CD14-positive monocyte (primary cell): ENCODE measurements at regions not wholly inside any gene's neighbourhood (a gene's known extent, or its start where the extent isn't known, plus 50 kb on each side); places are given as distances from the start of the nearest gene placed in this dataset.

ENCODE experiments used
- DNase-seq, 3 donors: peaks; one replicate each; pipeline ENCODE4 v3.0.0-alpha.2; 2011 to 2022
- H2AFZ ChIP-seq: 2 replicates; pipeline ENCODE4 v1.6.0; 2012; ENCODE audit warnings: mild to moderate bottlenecking, low read depth, low read length, inconsistent platforms; ENCODE audit not compliant: insufficient read depth, poor library complexity, severe bottlenecking
- H3K27ac ChIP-seq, 2 donors: 1 replicate in 1 of 2; 2 replicates in 1 of 2; pipeline ENCODE4 v1.5.1; 2012 to 2013; ENCODE audit warnings: low read length in 2 of 2, control low read depth in 1 of 2, inconsistent platforms in 1 of 2, low read depth in 1 of 2, mild to moderate bottlenecking in 1 of 2
- H3K27me3 ChIP-seq, 2 donors: one replicate each; pipeline versions ENCODE4 v1.6.0 to v1.6.1; 2011 to 2013; ENCODE audit warnings: low read length in 2 of 2; ENCODE audit not compliant: control insufficient read depth in 2 of 2, insufficient read depth in 2 of 2
- H3K36me3 ChIP-seq, 2 donors: replicated peaks in 1 of 2; 1 replicate in 1 of 2; 2 replicates in 1 of 2; pipeline versions ENCODE4 v1.5.1 to v1.6.1; 2012 to 2013; ENCODE audit warnings: low read length in 2 of 2, control low read depth in 1 of 2, inconsistent platforms in 1 of 2, mild to moderate bottlenecking in 1 of 2; ENCODE audit not compliant: insufficient read depth in 2 of 2, control insufficient read depth in 1 of 2
- H3K4me1 ChIP-seq, 2 donors: 1 replicate in 1 of 2; 2 replicates in 1 of 2; pipeline versions ENCODE4 v1.5.1 to v1.6.1; 2012 to 2013; ENCODE audit warnings: low read length in 2 of 2, control low read depth in 1 of 2, inconsistent platforms in 1 of 2, mild to moderate bottlenecking in 1 of 2, moderate library complexity in 1 of 2; ENCODE audit not compliant: insufficient read depth in 2 of 2, control insufficient read depth in 1 of 2
- H3K4me2 ChIP-seq: replicated peaks from 2 replicates; pipeline ENCODE3; 2012; ENCODE audit warnings: low read length, moderate library complexity, mild to moderate bottlenecking; ENCODE audit not compliant: poor library complexity, severe bottlenecking; ENCODE audit errors: extremely low read depth
- H3K4me3 ChIP-seq, 3 experiments: fragments of 200-600 bp in 1 of 3; sonication (generic) in 1 of 3; replicated peaks in 1 of 3; 1 replicate in 2 of 3; 2 replicates in 1 of 3; pipeline ENCODE4 v1.5.1; 2011 to 2013; ENCODE audit warnings: low read length in 3 of 3, mild to moderate bottlenecking in 3 of 3, control low read depth in 2 of 3, low read depth in 2 of 3, inconsistent platforms in 1 of 3, moderate library complexity in 1 of 3
- H3K79me2 ChIP-seq: 2 replicates; pipeline ENCODE4 v1.6.0; 2012; ENCODE audit warnings: mild to moderate bottlenecking, control low read depth, inconsistent platforms, low read length, moderate library complexity; ENCODE audit not compliant: insufficient read depth
- H3K9ac ChIP-seq: 2 replicates; pipeline ENCODE4 v1.6.0; 2017; ENCODE audit warnings: low read length, mild to moderate bottlenecking; ENCODE audit not compliant: insufficient read depth, poor library complexity, severe bottlenecking
- H3K9me3 ChIP-seq, 2 donors: replicated peaks in 1 of 2; 1 replicate in 1 of 2; 2 replicates in 1 of 2; pipeline versions ENCODE4 v1.5.1 to v1.6.1; 2012 to 2013; ENCODE audit warnings: low read length in 2 of 2, control low read depth in 1 of 2; ENCODE audit not compliant: control insufficient read depth in 1 of 2, insufficient read depth in 1 of 2
- H4K20me1 ChIP-seq: 2 replicates; pipeline ENCODE4 v1.6.0; 2012; ENCODE audit warnings: mild to moderate bottlenecking, low read length, control low read depth, moderate library complexity; ENCODE audit not compliant: insufficient read depth
- H3K27ac Mint-ChIP-seq, 7 donors: one replicate each; pipeline ENCODE4 v1.8.0; 2020; ENCODE audit warnings: mild to moderate bottlenecking in 7 of 7, mixed read lengths in 7 of 7, moderate library complexity in 6 of 7, inconsistent platforms in 2 of 7
- H3K27me3 Mint-ChIP-seq, 3 donors: one replicate each; pipeline ENCODE4 v1.8.0; 2021 to 2022; ENCODE audit warnings: low read depth in 3 of 3, mild to moderate bottlenecking in 3 of 3, mixed read lengths in 3 of 3, moderate library complexity in 3 of 3, inconsistent platforms in 1 of 3
- H3K36me3 Mint-ChIP-seq, 2 donors: one replicate each; pipeline ENCODE4 v1.8.0; 2020; ENCODE audit warnings: mixed read lengths in 2 of 2, inconsistent platforms in 1 of 2, mild to moderate bottlenecking in 1 of 2
- H3K4me1 Mint-ChIP-seq: one replicate; pipeline ENCODE4 v1.8.0; 2020; ENCODE audit warnings: mild to moderate bottlenecking, mixed read lengths
- H3K4me3 Mint-ChIP-seq, 2 donors: one replicate each; pipeline ENCODE4 v1.8.0; 2020; ENCODE audit warnings: mild to moderate bottlenecking in 2 of 2, mixed read lengths in 2 of 2, moderate library complexity in 1 of 2
- H3K9me3 Mint-ChIP-seq, 7 donors: one replicate each; pipeline ENCODE4 v1.8.0; 2020 to 2022; ENCODE audit warnings: mixed read lengths in 7 of 7, mild to moderate bottlenecking in 6 of 7, moderate library complexity in 6 of 7, inconsistent platforms in 2 of 7
- CTCF ChIP-seq: fragments of 200-600 bp; IDR thresholded peaks from one replicate; pipeline ENCODE4 v1.8.0; 2022; ENCODE audit warnings: antibody characterized with exemption, mild to moderate bottlenecking
- WGBS: methylation state at CpG from one replicate; pipeline ENCODE4 v1.1.5; 2013; ENCODE audit warnings: missing lambda C conversion rate; ENCODE audit not compliant: insufficient coverage; 5-methylcytosine and 5-hydroxymethylcytosine counted together
- intact Hi-C, 2 donors: fragments of 100-400 bp; cut with micrococcal nuclease; formaldehyde crosslinking; loops; one replicate each; pipeline versions ENCODE4 v1.15.0 to v1.15.1; 2023

GRCh38 chr2:42987112-42987922, 194.9 kb upstream of the HAAO start:
- H3K36me3 Mint-ChIP-seq: no peaks in the 10 kb centered on the region
- no CpG with 5 or more reads among the region's 8 CpGs for WGBS
- peaks cover 2% of the 10 kb centered on the region for H3K4me1 Mint-ChIP-seq
- no peak for DNase-seq
- no peak overlapping the region for H3K4me3 Mint-ChIP-seq
- H3K9me3 Mint-ChIP-seq: peaks cover 0 to 2% (median 0%) of the 10 kb centered on the region in 7 donors
- no peak for TF ChIP-seq CTCF
- intact Hi-C loops: no loop called here
- H4K20me1 ChIP-seq: no peaks in the 10 kb centered on the region
- H3K27me3 ChIP-seq: no peaks in the 10 kb centered on the region
- no peaks in the 10 kb centered on the region for H3K9me3 ChIP-seq
- H3K79me2 ChIP-seq: no peaks in the 10 kb centered on the region
- no peak overlapping the region for H2AFZ ChIP-seq
- no peaks in the 10 kb centered on the region for H3K4me1 ChIP-seq
- H3K9ac ChIP-seq: no peak overlapping the region
- peaks cover 0 to 3% (median 0%) of the 10 kb centered on the region in 3 donors for H3K27me3 Mint-ChIP-seq
- H3K27ac ChIP-seq: no peak overlapping the region
- H3K4me3 ChIP-seq: no peak overlapping the region
- H3K4me2 ChIP-seq: no peak overlapping the region
- peak overlapping the region in 2 of 7 donors; percentile 28 to 64 for H3K27ac Mint-ChIP-seq
- H3K36me3 ChIP-seq: no peaks in the 10 kb centered on the region

GRCh38 chr2:42984617-42985016, 192.2 kb upstream of the HAAO start:
- H2AFZ ChIP-seq: no peak overlapping the region
- peaks cover 0 to 1% (median 0%) of the 10 kb centered on the region in 7 donors for H3K9me3 Mint-ChIP-seq
- no peak overlapping the region for H3K9ac ChIP-seq
- H3K36me3 Mint-ChIP-seq: no peaks in the 10 kb centered on the region
- no peaks in the 10 kb centered on the region for H3K4me1 ChIP-seq
- no peak overlapping the region for H3K4me3 ChIP-seq
- no peak for DNase-seq
- no peak overlapping the region for H3K4me3 Mint-ChIP-seq
- H3K4me1 Mint-ChIP-seq: peaks cover 2% of the 10 kb centered on the region
- no peak overlapping the region for H3K27ac Mint-ChIP-seq
- H3K9me3 ChIP-seq: no peaks in the 10 kb centered on the region
- intact Hi-C loops: no loop called here
- WGBS: 71% methylated on average over 4 of the region's 6 CpGs
- H3K36me3 ChIP-seq: no peaks in the 10 kb centered on the region
- no peak overlapping the region for H3K27ac ChIP-seq
- peaks cover 0 to 3% (median 0%) of the 10 kb centered on the region in 3 donors for H3K27me3 Mint-ChIP-seq
- TF ChIP-seq CTCF: no peak
- H3K4me2 ChIP-seq: no peak overlapping the region
- no peaks in the 10 kb centered on the region for H4K20me1 ChIP-seq
- H3K27me3 ChIP-seq: no peaks in the 10 kb centered on the region
- no peaks in the 10 kb centered on the region for H3K79me2 ChIP-seq
